Hepatocyte (in vitro differentiated cells): ENCODE measurements at regions not wholly inside any gene's neighbourhood (a gene's known extent, or its start where the extent isn't known, plus 50 kb on each side); places are given as distances from the start of the nearest gene placed in this dataset.

ENCODE experiments used
- DNase-seq: peaks from one replicate; pipeline ENCODE4 v3.0.0-alpha.2; 2016; ENCODE audit warnings: low spot score
- H2AFZ ChIP-seq: fragments of 200-600 bp; sonication (generic); 2 replicates; pipeline ENCODE4 v1.6.0; 2016; ENCODE audit warnings: antibody characterized with exemption, mild to moderate bottlenecking
- H3K27ac ChIP-seq: fragments of 200-600 bp; sonication (generic); 2 replicates; pipeline ENCODE4 v1.5.1; 2016; ENCODE audit warnings: mild to moderate bottlenecking
- H3K27me3 ChIP-seq: fragments of 200-600 bp; sonication (generic); 2 replicates; pipeline ENCODE4 v1.6.1; 2016
- H3K36me3 ChIP-seq: fragments of 200-600 bp; sonication (generic); replicated peaks from 2 replicates; pipeline ENCODE4 v1.5.1; 2016; ENCODE audit warnings: low read depth; ENCODE audit not compliant: insufficient read depth
- H3K4me1 ChIP-seq: fragments of 200-600 bp; sonication (generic); 2 replicates; pipeline ENCODE4 v1.5.1; 2016; ENCODE audit warnings: mild to moderate bottlenecking, moderate library complexity; ENCODE audit not compliant: insufficient read depth
- H3K4me2 ChIP-seq: fragments of 200-600 bp; sonication (generic); 2 replicates; pipeline ENCODE4 v1.6.0; 2016
- H3K4me3 ChIP-seq: fragments of 200-600 bp; sonication (generic); 2 replicates; pipeline ENCODE4 v1.5.1; 2016; ENCODE audit warnings: mild to moderate bottlenecking
- H3K79me2 ChIP-seq: fragments of 200-600 bp; sonication (generic); 2 replicates; pipeline ENCODE4 v1.6.0; 2017; ENCODE audit warnings: mild to moderate bottlenecking
- H3K9me2 ChIP-seq: fragments of 200-600 bp; sonication (generic); replicated peaks from 2 replicates; pipeline ENCODE4 v1.6.0; 2017; ENCODE audit warnings: mild to moderate bottlenecking; ENCODE audit not compliant: insufficient read depth
- H3K9me3 ChIP-seq: fragments of 200-600 bp; sonication (generic); 2 replicates; pipeline ENCODE4 v1.5.1; 2016; ENCODE audit warnings: low read depth, mild to moderate bottlenecking
- H4K20me1 ChIP-seq: fragments of 200-600 bp; sonication (generic); 2 replicates; pipeline ENCODE4 v1.6.0; 2016; ENCODE audit warnings: mild to moderate bottlenecking; ENCODE audit not compliant: insufficient read depth, poor library complexity, severe bottlenecking
- CTCF ChIP-seq: fragments of 200-600 bp; sonication (generic); IDR thresholded peaks from 2 replicates; pipeline ENCODE4 v1.5.1; 2016; ENCODE audit warnings: antibody characterized with exemption, mild to moderate bottlenecking; ENCODE audit not compliant: poor library complexity
- EZH2 ChIP-seq: fragments of 200-600 bp; sonication (generic); IDR thresholded peaks from 2 replicates; pipeline ENCODE4 v1.6.1; 2016; ENCODE audit warnings: antibody characterized with exemption, mild to moderate bottlenecking, borderline replicate concordance
- EZH2phosphoT487 ChIP-seq: fragments of 200-600 bp; sonication (generic); IDR thresholded peaks from one replicate; pipeline ENCODE4 v1.6.1; 2018; ENCODE audit warnings: antibody characterized with exemption, mild to moderate bottlenecking, low read depth, moderate library complexity; ENCODE audit not compliant: unreplicated experiment, severe bottlenecking
- WGBS: methylation state at CpG from one replicate; pipeline ENCODE4 v1.1.6; 2016; ENCODE audit warnings: low lambda C conversion rate; ENCODE audit errors: missing lambda C conversion rate; 5-methylcytosine and 5-hydroxymethylcytosine counted together

GRCh38 chr13:67303661-67304333 is 73.7 kb upstream of the PCDH9 start:
- Histone ChIP-seq H2AFZ (no peak overlapping the region), H3K4me3 (no peak overlapping the region), H3K9me2 (no peaks in the 10 kb centered on the region), H3K79me2 (no peaks in the 10 kb centered on the region), H3K4me2 (no peak overlapping the region), H3K27me3 (no peaks in the 10 kb centered on the region), H3K27ac (no peak overlapping the region), H3K9me3 (no peaks in the 10 kb centered on the region), H3K4me1 (no peaks in the 10 kb centered on the region), H4K20me1 (no peaks in the 10 kb centered on the region), H3K36me3 (no peaks in the 10 kb centered on the region)
- WGBS = 71% methylated on average over 6 of the region's 6 CpGs
- TF ChIP-seq EZH2phosphoT487 (no peak), CTCF (no peak), EZH2 (no peak)
- DNase-seq = no peak

DNA sequence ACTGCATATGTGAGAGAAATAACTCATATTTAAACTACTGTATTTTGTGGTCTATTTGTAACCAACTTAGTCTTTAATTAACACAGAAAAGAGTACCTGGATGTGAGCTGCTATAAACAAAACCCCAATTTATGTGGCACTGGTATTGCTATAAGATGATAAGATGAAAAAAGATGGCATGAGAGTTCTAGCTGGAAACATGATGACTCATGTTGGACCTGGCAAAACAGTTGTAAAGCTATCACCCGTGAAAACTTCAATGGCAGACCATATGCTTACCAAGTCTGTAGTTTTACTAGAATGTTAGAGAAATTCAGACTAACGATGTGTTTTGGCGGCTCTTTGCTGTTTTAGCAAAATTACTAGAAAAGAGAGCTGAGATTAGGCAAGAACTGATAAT is 69.6 kb upstream of the PCDH9 start:
- Histone ChIP-seq H3K4me3 (no peak overlapping the region), H4K20me1 (no peaks in the 10 kb centered on the region), H3K36me3 (no peaks in the 10 kb centered on the region), H2AFZ (no peak overlapping the region), H3K9me2 (no peaks in the 10 kb centered on the region), H3K4me1 (no peaks in the 10 kb centered on the region), H3K27me3 (no peaks in the 10 kb centered on the region), H3K4me2 (no peak overlapping the region), H3K9me3 (no peaks in the 10 kb centered on the region), H3K27ac (no peak overlapping the region), H3K79me2 (no peaks in the 10 kb centered on the region)
- no peak for DNase-seq
- whole genome bisulfite sequencing = 87% methylated on average over 3 of the region's 3 CpGs
- TF ChIP-seq CTCF (no peak), EZH2phosphoT487 (no peak), EZH2 (no peak)

DNA sequence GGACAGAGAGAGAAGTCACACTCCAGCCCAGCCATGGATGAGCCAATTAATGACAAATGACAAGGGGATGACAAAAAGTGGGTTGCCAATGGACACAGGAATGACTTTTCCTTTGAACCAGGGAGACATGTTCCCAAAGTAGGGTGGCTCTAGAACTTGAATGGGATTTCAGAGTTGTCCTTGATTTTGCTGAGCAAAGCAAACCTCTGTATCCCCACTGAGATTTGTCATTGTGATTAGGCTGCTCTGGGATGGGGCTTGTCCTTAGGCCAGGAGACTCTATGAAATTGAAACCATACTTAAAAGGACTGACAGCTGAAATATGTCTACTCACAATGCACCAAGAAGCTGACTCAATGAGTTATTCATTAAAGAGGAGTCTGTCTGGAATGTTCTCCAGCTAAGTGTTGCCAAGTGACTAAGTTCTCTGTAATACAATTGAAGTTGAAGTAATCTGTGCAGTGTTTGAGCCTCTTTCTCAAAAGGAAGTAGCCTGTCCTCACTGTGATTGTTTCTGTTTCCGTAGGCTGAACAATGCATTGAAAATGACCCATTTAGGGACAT is 69.0 kb upstream of the PCDH9 start:
- DNase-seq = no peak
- H4K20me1 ChIP-seq = no peaks in the 10 kb centered on the region
- H3K9me2 ChIP-seq = no peaks in the 10 kb centered on the region
- no peak overlapping the region for H2AFZ ChIP-seq
- H3K27ac ChIP-seq = no peak overlapping the region
- WGBS = 80% methylated on average over 1 of the region's 1 CpG
- no peaks in the 10 kb centered on the region for H3K79me2 ChIP-seq
- H3K36me3 ChIP-seq = no peaks in the 10 kb centered on the region
- no peak overlapping the region for H3K4me3 ChIP-seq
- no peaks in the 10 kb centered on the region for H3K27me3 ChIP-seq
- H3K4me1 ChIP-seq = no peaks in the 10 kb centered on the region
- H3K9me3 ChIP-seq = no peaks in the 10 kb centered on the region
- TF ChIP-seq EZH2 = no peak
- TF ChIP-seq EZH2phosphoT487 = no peak
- TF ChIP-seq CTCF = no peak
- H3K4me2 ChIP-seq = no peak overlapping the region
